HFFc6 (cell line): ENCODE measurements at regions not wholly inside any gene's neighbourhood (a gene's known extent, or its start where the extent isn't known, plus 50 kb on each side); places are given as distances from the start of the nearest gene placed in this dataset.
"Not testable (repeated sequence)": the region's sequence is repeated elsewhere in the genome, so short reads cannot be mapped to it uniquely, and the experiment has no call there.

ENCODE experiments used
- DNase-seq: peaks from one replicate; pipeline ENCODE4 v3.0.0-alpha.2; 2018
- H3K27ac Mint-ChIP-seq: 2 replicates; pipeline ENCODE4 v1.8.0; 2020; ENCODE audit warnings: mild to moderate bottlenecking, mixed read lengths
- H3K27me3 Mint-ChIP-seq: 2 replicates; pipeline ENCODE4 v1.8.0; 2021; ENCODE audit warnings: mild to moderate bottlenecking, moderate library complexity, mixed read lengths; ENCODE audit not compliant: insufficient read depth
- H3K36me3 Mint-ChIP-seq: 2 replicates; pipeline ENCODE4 v1.8.0; 2021; ENCODE audit warnings: low read depth, mixed read lengths
- H3K4me1 Mint-ChIP-seq: 2 replicates; pipeline ENCODE4 v1.8.0; 2020; ENCODE audit warnings: low read depth, mixed read lengths
- H3K4me3 Mint-ChIP-seq: 2 replicates; pipeline ENCODE4 v1.8.0; 2020; ENCODE audit warnings: mild to moderate bottlenecking, moderate library complexity, mixed read lengths
- H3K9me3 Mint-ChIP-seq: 2 replicates; pipeline ENCODE4 v1.8.0; 2020; ENCODE audit warnings: mild to moderate bottlenecking, mixed read lengths
- CTCF ChIP-seq: fragments of 200-600 bp; sonication (generic); IDR thresholded peaks from 2 replicates; pipeline ENCODE4 v1.5.0; 2021; ENCODE audit warnings: antibody characterized with exemption, mild to moderate bottlenecking

GRCh38 chr4:52407545-52407944 is 251.6 kb downstream of the USP46 start:
- H3K36me3 Mint-ChIP-seq: no peaks in the 10 kb centered on the region
- H3K4me3 Mint-ChIP-seq: no peak overlapping the region

DNA sequence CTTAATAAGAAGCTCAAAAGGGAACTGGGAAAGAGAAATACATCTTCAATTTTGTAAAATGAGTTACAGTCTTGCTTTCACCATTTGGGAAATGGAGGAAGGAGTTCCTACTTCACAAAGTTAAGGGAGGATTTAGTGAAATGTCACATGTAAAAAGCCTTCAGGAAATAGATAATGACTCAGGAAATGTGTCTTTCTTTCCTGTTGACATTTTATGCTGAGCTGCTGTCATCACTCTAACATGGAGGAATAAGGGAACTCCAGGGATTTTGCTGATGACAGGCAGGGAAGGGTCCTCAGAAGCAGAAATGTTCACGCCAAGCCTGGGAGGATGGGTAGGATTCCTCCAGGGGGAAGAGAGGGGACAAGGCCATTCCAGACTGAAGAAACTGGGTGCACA is 251.1 kb downstream of the USP46 start:
- Mint-ChIP-seq H3K36me3 (no peaks in the 10 kb centered on the region), H3K4me1 (0 out of 2 replicates have a peak, but pooled peaks cover 6% of the 10 kb centered on the region), H3K27me3 (peaks cover 2% of the 10 kb centered on the region), H3K27ac (no peak overlapping the region), H3K4me3 (no peak overlapping the region), H3K9me3 (no peaks in the 10 kb centered on the region)
- no peak for TF ChIP-seq CTCF
- DNase-seq: no peak

More at GRCh38 chr4:52407545-52407944, 251.6 kb downstream of the USP46 start:
- no peak for TF ChIP-seq CTCF
- no peak overlapping the region for H3K27ac Mint-ChIP-seq
- DNase-seq: no peak
- no peaks in the 10 kb centered on the region for H3K9me3 Mint-ChIP-seq
- H3K4me1 Mint-ChIP-seq: 0 out of 2 replicates have a peak, but pooled peaks cover 6% of the 10 kb centered on the region
- H3K27me3 Mint-ChIP-seq: peaks cover 2% of the 10 kb centered on the region

DNA sequence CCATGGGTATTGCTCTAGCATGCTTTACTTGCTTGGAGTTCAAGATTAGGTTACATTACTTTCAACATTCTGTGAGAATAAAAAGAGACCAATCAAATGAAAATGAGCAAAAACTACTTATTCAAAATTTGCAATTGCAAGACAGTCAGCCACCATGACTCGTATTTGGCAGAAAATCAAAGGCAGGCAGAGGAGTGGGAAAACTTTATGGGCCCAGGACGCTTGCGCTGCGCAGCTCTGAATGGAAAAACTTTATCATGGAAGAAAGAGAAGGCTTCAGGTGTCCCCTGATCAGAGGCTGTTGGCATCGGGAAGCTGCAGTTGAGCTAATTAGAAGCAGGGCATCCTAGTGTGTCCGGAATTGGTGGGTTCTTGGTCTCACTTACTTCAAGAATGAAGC is 250.6 kb downstream of the USP46 start:
- Mint-ChIP-seq H3K9me3 (no peaks in the 10 kb centered on the region), H3K36me3 (no peaks in the 10 kb centered on the region), H3K27ac (no peak overlapping the region), H3K4me1 (0 out of 2 replicates have a peak, but pooled peaks cover 6% of the 10 kb centered on the region), H3K27me3 (peaks cover 2% of the 10 kb centered on the region), H3K4me3 (no peak overlapping the region)
- TF ChIP-seq CTCF: no peak
- DNase-seq: no peak

DNA sequence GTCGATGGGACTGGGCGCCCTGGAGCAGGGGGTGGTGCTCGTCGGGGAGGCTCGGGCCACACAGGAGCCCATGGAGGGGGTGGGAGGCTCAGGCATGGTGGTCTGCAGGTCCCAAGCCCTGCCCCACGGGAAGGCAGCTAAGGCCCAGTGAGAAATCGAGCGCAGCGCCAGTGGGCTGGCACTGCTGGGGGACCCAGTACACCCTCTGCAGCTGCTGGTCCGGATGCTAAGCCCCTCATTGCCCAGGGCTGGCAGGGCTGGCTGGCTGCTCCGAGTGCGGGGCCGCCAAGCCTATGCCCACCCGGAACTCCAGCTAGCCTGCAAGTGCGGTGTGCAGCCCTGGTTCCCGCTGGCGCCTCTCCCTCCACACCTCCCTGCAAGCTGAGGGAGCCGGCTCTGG is 249.3 kb downstream of the USP46 start:
- not testable (repeated sequence) for H3K4me3 Mint-ChIP-seq, H3K27ac Mint-ChIP-seq, DNase-seq, H3K27me3 Mint-ChIP-seq, H3K9me3 Mint-ChIP-seq, H3K36me3 Mint-ChIP-seq, H3K4me1 Mint-ChIP-seq

GRCh38 chr4:52410971-52411370 is 248.1 kb downstream of the USP46 start:
- peaks cover 2% of the 10 kb centered on the region for H3K27me3 Mint-ChIP-seq
- no peaks in the 10 kb centered on the region for H3K36me3 Mint-ChIP-seq
- H3K9me3 Mint-ChIP-seq: no peaks in the 10 kb centered on the region
- no peak overlapping the region for H3K4me3 Mint-ChIP-seq
- no peak for TF ChIP-seq CTCF
- 0 out of 2 replicates have a peak, but pooled peaks cover 6% of the 10 kb centered on the region for H3K4me1 Mint-ChIP-seq
- H3K27ac Mint-ChIP-seq: no peak overlapping the region
- DNase-seq: no peak

DNA sequence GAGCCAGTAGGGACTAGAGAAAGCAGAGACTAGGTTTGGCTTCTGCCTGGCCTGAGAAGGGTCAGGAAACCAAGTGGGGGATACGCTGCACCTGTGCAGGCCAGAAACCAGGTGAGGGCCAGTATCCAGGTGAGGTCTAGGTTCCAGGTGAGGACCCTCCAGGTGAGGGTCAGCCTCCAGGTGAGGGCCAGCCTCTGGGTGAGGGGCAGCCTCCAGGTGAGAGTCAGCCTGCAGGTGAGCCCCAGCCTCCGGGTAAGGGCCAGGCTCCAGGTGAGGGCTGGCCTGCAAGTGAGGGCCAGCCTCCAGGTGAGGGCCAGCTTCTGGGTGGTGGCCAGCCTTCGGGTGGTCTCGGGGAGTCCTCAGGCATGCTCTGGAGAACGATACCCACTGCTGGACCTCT is 238.8 kb downstream of the USP46 start:
- Mint-ChIP-seq H3K9me3 (no peaks in the 10 kb centered on the region), H3K4me3 (no peak overlapping the region), H3K4me1 (no peaks in the 10 kb centered on the region), H3K36me3 (no peaks in the 10 kb centered on the region), H3K27ac (no peak overlapping the region), H3K27me3 (peaks cover 4% of the 10 kb centered on the region)
- no peak for DNase-seq
- no peak for TF ChIP-seq CTCF
